WERI-Rb-1 (cell line): ENCODE measurements at regions not wholly inside any gene's neighbourhood (a gene's known extent, or its start where the extent isn't known, plus 50 kb on each side); places are given as distances from the start of the nearest gene placed in this dataset.

ENCODE experiments used
- DNase-seq: peaks from one replicate; pipeline ENCODE4 v3.0.0-alpha.2; 2020
- H3K27ac ChIP-seq: fragments of 250-450 bp; sonication (Bioruptor Pico); 2 replicates; pipeline ENCODE4 v1.5.1; 2020; ENCODE audit warnings: mild to moderate bottlenecking, moderate library complexity
- H3K27me3 ChIP-seq: fragments of 250-450 bp; sonication (Bioruptor Pico); 2 replicates; pipeline ENCODE4 v1.5.1; 2021; ENCODE audit warnings: mild to moderate bottlenecking, low read depth, moderate library complexity; ENCODE audit not compliant: insufficient read depth, severe bottlenecking
- H3K36me3 ChIP-seq: fragments of 250-450 bp; sonication (Bioruptor Pico); 2 replicates; pipeline ENCODE4 v1.5.1; 2020; ENCODE audit warnings: mild to moderate bottlenecking, moderate library complexity
- H3K4me3 ChIP-seq: 2 replicates; pipeline ENCODE4 v1.5.1; 2011; ENCODE audit warnings: low read depth, mild to moderate bottlenecking, control low read depth, low read length
- H3K9me3 ChIP-seq: fragments of 250-450 bp; sonication (Bioruptor Pico); 2 replicates; pipeline ENCODE4 v1.5.1; 2021; ENCODE audit warnings: mild to moderate bottlenecking, moderate library complexity; ENCODE audit not compliant: severe bottlenecking
- CTCF ChIP-seq: IDR thresholded peaks from 2 replicates; pipeline ENCODE4 v1.5.1; 2011; ENCODE audit warnings: low read depth, mild to moderate bottlenecking, control low read depth, inconsistent platforms, low read length

GRCh38 chr17:33481652-33482051 lies 188.6 kb upstream of the ASIC2 start:
- H3K27me3 ChIP-seq, result no peaks in the 10 kb centered on the region
- no peak overlapping the region for H3K27ac ChIP-seq
- DNase-seq, result no peak
- no peak for TF ChIP-seq CTCF
- H3K36me3 ChIP-seq, result no peaks in the 10 kb centered on the region
- H3K4me3 ChIP-seq, result no peak overlapping the region
- no peaks in the 10 kb centered on the region for H3K9me3 ChIP-seq

GRCh38 chr17:33482636-33483035 lies 189.5 kb upstream of the ASIC2 start:
- no peak overlapping the region for H3K27ac ChIP-seq
- no peak for TF ChIP-seq CTCF
- no peak overlapping the region for H3K4me3 ChIP-seq

GRCh38 chr17:33484559-33484958 lies 191.5 kb upstream of the ASIC2 start:
- TF ChIP-seq CTCF, result no peak
- Histone ChIP-seq H3K27ac (no peak overlapping the region), H3K9me3 (no peaks in the 10 kb centered on the region), H3K4me3 (no peak overlapping the region), H3K27me3 (no peaks in the 10 kb centered on the region), H3K36me3 (no peaks in the 10 kb centered on the region)
- no peak for DNase-seq

More at GRCh38 chr17:33482636-33483035, 189.5 kb upstream of the ASIC2 start:
- DNase-seq, result no peak
- H3K27me3 ChIP-seq, result no peaks in the 10 kb centered on the region
- no peaks in the 10 kb centered on the region for H3K9me3 ChIP-seq
- H3K36me3 ChIP-seq, result no peaks in the 10 kb centered on the region

DNA sequence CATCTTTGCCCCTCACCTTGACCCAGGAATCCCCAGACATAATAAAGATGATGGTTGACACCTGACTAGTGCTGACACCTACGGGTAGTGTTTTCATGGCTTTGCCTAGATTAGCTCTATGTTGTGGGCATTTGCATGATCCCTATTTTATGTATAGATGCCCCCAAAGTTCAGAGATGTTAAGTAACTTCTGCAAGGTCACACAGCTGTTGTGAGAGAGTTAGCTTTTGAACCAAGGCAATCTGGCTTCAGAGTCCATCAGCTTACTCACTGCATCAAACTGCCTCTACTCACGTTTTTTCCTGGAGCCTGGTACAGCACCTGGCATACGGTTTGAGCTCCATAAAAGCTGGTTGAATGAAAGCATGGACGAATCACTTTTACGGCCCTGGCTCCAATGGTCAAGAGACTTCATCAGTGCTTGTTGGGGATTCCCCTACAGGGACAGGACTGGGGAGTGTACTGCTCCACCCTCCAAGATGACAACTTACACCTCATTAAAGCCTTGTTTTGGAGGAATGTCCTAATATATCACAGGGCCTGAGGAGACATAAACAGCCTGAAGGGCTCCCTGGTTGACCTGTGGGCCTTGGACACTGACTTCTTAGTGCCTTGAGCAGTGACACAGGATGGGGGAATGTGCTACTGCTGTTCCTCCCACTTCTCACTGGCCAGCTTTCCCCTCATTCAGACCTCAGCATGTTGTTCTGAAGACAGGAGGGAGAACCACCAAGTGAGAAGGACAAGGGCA lies 193.2 kb upstream of the ASIC2 start:
- no peaks in the 10 kb centered on the region for H3K9me3 ChIP-seq
- H3K36me3 ChIP-seq, result no peaks in the 10 kb centered on the region
- no peak for DNase-seq
- TF ChIP-seq CTCF, result no peak
- H3K4me3 ChIP-seq, result no peak overlapping the region
- H3K27ac ChIP-seq, result no peak overlapping the region
- H3K27me3 ChIP-seq, result no peaks in the 10 kb centered on the region

- Histone ChIP-seq H3K9me3 (no peaks in the 10 kb centered on the region), H3K27ac (no peak overlapping the region), H3K36me3 (no peaks in the 10 kb centered on the region), H3K4me3 (no peak overlapping the region), H3K27me3 (no peaks in the 10 kb centered on the region)
- no peak for DNase-seq
- no peak for TF ChIP-seq CTCF
These were observed 194.2 kb upstream of the ASIC2 start for GRCh38 chr17:33487187-33487879.
